ENCODE measurements at regions not wholly inside any gene's neighbourhood (a gene's known extent, or its start where the extent isn't known, plus 50 kb on each side); places are given as distances from the start of the nearest gene placed in this dataset.

GRCh38 chr6:165774903-165775601 lies 112.0 kb upstream of the PDE10A start:
- DNase-seq (ENCODE audit: low read depth): peak; percentile 18

DNA sequence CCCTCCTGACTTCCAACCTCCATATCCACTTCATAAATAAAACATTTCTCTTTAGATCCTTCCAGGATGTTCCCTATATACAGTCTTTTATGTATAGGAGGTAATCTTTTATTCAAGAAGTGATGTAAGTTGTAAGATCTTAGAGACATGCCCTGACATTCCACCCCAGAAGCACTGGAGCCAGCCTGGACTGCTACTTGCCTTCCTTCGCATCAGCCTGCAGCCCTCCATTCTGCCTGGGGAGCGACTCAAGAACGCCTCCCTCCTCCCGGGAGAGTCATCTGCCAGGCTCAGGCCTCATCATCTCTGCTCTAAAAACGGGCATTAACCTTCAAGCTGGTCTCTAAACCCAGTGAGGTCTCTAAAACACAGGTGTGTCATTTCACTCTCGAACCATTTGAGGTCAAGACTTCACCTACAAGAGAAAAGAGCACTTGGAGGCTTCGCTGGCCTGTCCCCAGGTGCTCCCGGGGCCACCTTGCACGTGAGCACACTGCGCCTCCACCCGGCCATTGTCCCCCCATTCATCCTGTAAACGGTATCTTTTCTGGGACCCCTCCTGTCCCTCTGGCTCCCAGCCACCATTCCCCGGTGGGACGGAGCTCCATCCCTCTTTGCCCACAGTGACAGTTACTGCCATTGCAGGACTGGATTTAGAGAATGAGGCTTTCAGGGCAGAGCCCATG lies 107.5 kb upstream of the PDE10A start:
- no peaks in the 10 kb centered on the region for H3K9me3 ChIP-seq (ENCODE audit: insufficient read depth, low read depth, low read length)
- Mint-ChIP-seq H3K36me3 (ENCODE audit: low read depth, unreplicated experiment) (no peaks in the 10 kb centered on the region), H3K4me3 (ENCODE audit: unreplicated experiment) (no peak overlapping the region), H3K4me1 (ENCODE audit: low read depth, unreplicated experiment) (peaks cover 9% of the 10 kb centered on the region), H3K9me3 (ENCODE audit: unreplicated experiment) (peaks cover 2% of the 10 kb centered on the region), H3K27ac (ENCODE audit: unreplicated experiment) (no peak overlapping the region), H3K27me3 (ENCODE audit: low read depth, unreplicated experiment) (peaks cover 4% of the 10 kb centered on the region)
- no peaks in the 10 kb centered on the region for H4K20me1 ChIP-seq (ENCODE audit: insufficient read depth, low read length)
- no peak overlapping the region for H3K9ac ChIP-seq (ENCODE audit: low read length)
- no peaks in the 10 kb centered on the region for H3K36me3 ChIP-seq (ENCODE audit: insufficient read depth, low read length)
- no peaks in the 10 kb centered on the region for H3K79me2 ChIP-seq (ENCODE audit: insufficient read depth, low read length)
- H3K27me3 ChIP-seq (ENCODE audit: insufficient read depth, low read length): no peaks in the 10 kb centered on the region
- H3K4me2 ChIP-seq (ENCODE audit: low read length): no peak overlapping the region
- DNase-seq (ENCODE audit: low read depth) (no peak), FAIRE-seq (no peak)
- no peak overlapping the region for H3K4me3 ChIP-seq (ENCODE audit: insufficient read depth, low read depth, low read length)
- H2AFZ ChIP-seq (ENCODE audit: low read depth, low read length): no peak overlapping the region
- H3K4me1 ChIP-seq (ENCODE audit: insufficient read depth, low read length): peaks cover 5% of the 10 kb centered on the region
- H3K27ac ChIP-seq (ENCODE audit: low read depth, low read length): no peak overlapping the region
- TF ChIP-seq, protein P1, sequence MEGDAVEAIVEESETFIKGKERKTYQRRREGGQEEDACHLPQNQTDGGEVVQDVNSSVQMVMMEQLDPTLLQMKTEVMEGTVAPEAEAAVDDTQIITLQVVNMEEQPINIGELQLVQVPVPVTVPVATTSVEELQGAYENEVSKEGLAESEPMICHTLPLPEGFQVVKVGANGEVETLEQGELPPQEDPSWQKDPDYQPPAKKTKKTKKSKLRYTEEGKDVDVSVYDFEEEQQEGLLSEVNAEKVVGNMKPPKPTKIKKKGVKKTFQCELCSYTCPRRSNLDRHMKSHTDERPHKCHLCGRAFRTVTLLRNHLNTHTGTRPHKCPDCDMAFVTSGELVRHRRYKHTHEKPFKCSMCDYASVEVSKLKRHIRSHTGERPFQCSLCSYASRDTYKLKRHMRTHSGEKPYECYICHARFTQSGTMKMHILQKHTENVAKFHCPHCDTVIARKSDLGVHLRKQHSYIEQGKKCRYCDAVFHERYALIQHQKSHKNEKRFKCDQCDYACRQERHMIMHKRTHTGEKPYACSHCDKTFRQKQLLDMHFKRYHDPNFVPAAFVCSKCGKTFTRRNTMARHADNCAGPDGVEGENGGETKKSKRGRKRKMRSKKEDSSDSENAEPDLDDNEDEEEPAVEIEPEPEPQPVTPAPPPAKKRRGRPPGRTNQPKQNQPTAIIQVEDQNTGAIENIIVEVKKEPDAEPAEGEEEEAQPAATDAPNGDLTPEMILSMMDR (IDR thresholded peaks at IDR 0.05; ENCODE audit: insufficient read depth, low read depth, low read length): no peak
- TF ChIP-seq EZH2 (IDR thresholded peaks at IDR 0.05; ENCODE audit: insufficient read depth, low read length): no peak

More at GRCh38 chr6:165774903-165775601, 112.0 kb upstream of the PDE10A start:
- H3K36me3 Mint-ChIP-seq (ENCODE audit: low read depth, unreplicated experiment): no peaks in the 10 kb centered on the region
- no peaks in the 10 kb centered on the region for H3K79me2 ChIP-seq (ENCODE audit: insufficient read depth, low read length)
- no peak overlapping the region for H3K27ac ChIP-seq (ENCODE audit: low read depth, low read length)
- peaks cover 8% of the 10 kb centered on the region for H3K27me3 Mint-ChIP-seq (ENCODE audit: low read depth, unreplicated experiment)
- H3K4me2 ChIP-seq (ENCODE audit: low read length): no peak overlapping the region
- H3K4me1 Mint-ChIP-seq (ENCODE audit: low read depth, unreplicated experiment): no peaks in the 10 kb centered on the region
- H3K9ac ChIP-seq (ENCODE audit: low read length): no peak overlapping the region
- H3K9me3 Mint-ChIP-seq (ENCODE audit: unreplicated experiment): peaks cover 2% of the 10 kb centered on the region
- no peak overlapping the region for H3K4me3 ChIP-seq (ENCODE audit: insufficient read depth, low read depth, low read length)
- FAIRE-seq: no peak
- H3K4me1 ChIP-seq (ENCODE audit: insufficient read depth, low read length): no peaks in the 10 kb centered on the region
- H3K27ac Mint-ChIP-seq (ENCODE audit: unreplicated experiment): no peak overlapping the region
- H3K27me3 ChIP-seq (ENCODE audit: insufficient read depth, low read length): no peaks in the 10 kb centered on the region
- H3K36me3 ChIP-seq (ENCODE audit: insufficient read depth, low read length): no peaks in the 10 kb centered on the region
- no peaks in the 10 kb centered on the region for H3K9me3 ChIP-seq (ENCODE audit: insufficient read depth, low read depth, low read length)
- no peak overlapping the region for H3K4me3 Mint-ChIP-seq (ENCODE audit: unreplicated experiment)
- TF ChIP-seq EZH2 (IDR thresholded peaks at IDR 0.05; ENCODE audit: insufficient read depth, low read length): no peak
- TF ChIP-seq, protein P1 (IDR thresholded peaks at IDR 0.05; ENCODE audit: insufficient read depth, low read depth, low read length): no peak
- peak overlapping the region; percentile 14 for H2AFZ ChIP-seq (ENCODE audit: low read depth, low read length)
- H4K20me1 ChIP-seq (ENCODE audit: insufficient read depth, low read length): no peaks in the 10 kb centered on the region

GRCh38 chr6:165769884-165770283 lies 106.8 kb upstream of the PDE10A start:
- TF ChIP-seq, protein P1 (IDR thresholded peaks at IDR 0.05; ENCODE audit: insufficient read depth, low read depth, low read length): no peak
- no peak for TF ChIP-seq EZH2 (IDR thresholded peaks at IDR 0.05; ENCODE audit: insufficient read depth, low read length)
- H3K79me2 ChIP-seq (ENCODE audit: insufficient read depth, low read length): no peaks in the 10 kb centered on the region
- H2AFZ ChIP-seq (ENCODE audit: low read depth, low read length): no peak overlapping the region
- no peaks in the 10 kb centered on the region for H3K27me3 ChIP-seq (ENCODE audit: insufficient read depth, low read length)
- no peaks in the 10 kb centered on the region for H4K20me1 ChIP-seq (ENCODE audit: insufficient read depth, low read length)
- H3K27me3 Mint-ChIP-seq (ENCODE audit: low read depth, unreplicated experiment): peaks cover 4% of the 10 kb centered on the region
- no peaks in the 10 kb centered on the region for H3K36me3 ChIP-seq (ENCODE audit: insufficient read depth, low read length)
- H3K27ac ChIP-seq (ENCODE audit: low read depth, low read length): no peak overlapping the region
- FAIRE-seq: no peak
- DNase-seq (ENCODE audit: low read depth): no peak
- H3K9ac ChIP-seq (ENCODE audit: low read length): no peak overlapping the region
- H3K9me3 Mint-ChIP-seq (ENCODE audit: unreplicated experiment): peaks cover 2% of the 10 kb centered on the region
- H3K4me1 ChIP-seq (ENCODE audit: insufficient read depth, low read length): peaks cover 5% of the 10 kb centered on the region
- peaks cover 9% of the 10 kb centered on the region for H3K4me1 Mint-ChIP-seq (ENCODE audit: low read depth, unreplicated experiment)
- no peaks in the 10 kb centered on the region for H3K36me3 Mint-ChIP-seq (ENCODE audit: low read depth, unreplicated experiment)
- no peak overlapping the region for H3K27ac Mint-ChIP-seq (ENCODE audit: unreplicated experiment)
- H3K4me2 ChIP-seq (ENCODE audit: low read length): no peak overlapping the region
- H3K9me3 ChIP-seq (ENCODE audit: insufficient read depth, low read depth, low read length): no peaks in the 10 kb centered on the region
- H3K4me3 ChIP-seq (ENCODE audit: insufficient read depth, low read depth, low read length): no peak overlapping the region
- H3K4me3 Mint-ChIP-seq (ENCODE audit: unreplicated experiment): no peak overlapping the region
